ENCODE measurements at regions not wholly inside any gene's neighbourhood (a gene's known extent, or its start where the extent isn't known, plus 50 kb on each side); places are given as distances from the start of the nearest gene placed in this dataset.
A peak's percentile ranks its signal among the peaks of the same experiment; 100 is the strongest.

- Histone ChIP-seq H3K4me1 (no peaks in the 10 kb centered on the region), H3K4me2 (no peak overlapping the region), H3K27ac (no peak overlapping the region), H3F3A (ENCODE audit: low read depth) (no peaks in the 10 kb centered on the region), H3K36me3 (no peaks in the 10 kb centered on the region), H3K9me3 (ENCODE audit: low read depth) (no peaks in the 10 kb centered on the region), H3K27me3 (no peaks in the 10 kb centered on the region), H3K79me2 (ENCODE audit: low read depth) (no peaks in the 10 kb centered on the region), H3K9ac (no peak overlapping the region), H4K20me1 (ENCODE audit: low read depth) (no peaks in the 10 kb centered on the region), H3K4me3 (no peak overlapping the region), H2AFZ (replicated peaks) (peak overlapping the region; percentile 12)
- H3K9me3 Mint-ChIP-seq: no peaks in the 10 kb centered on the region
- H3K27me3 Mint-ChIP-seq (ENCODE audit: insufficient read depth, low read depth): no peaks in the 10 kb centered on the region
- no peak for DNase-seq (ENCODE audit: low spot score)
- H3K36me3 Mint-ChIP-seq: no peaks in the 10 kb centered on the region
- TF ChIP-seq EZH2phosphoT487 (IDR thresholded peaks at IDR 0.05) (no peak), CTCF (IDR thresholded peaks at IDR 0.05) (no peak), EZH2 (IDR thresholded peaks at IDR 0.05) (no peak)
- H3K4me1 Mint-ChIP-seq: peaks cover 11% of the 10 kb centered on the region
- H3K4me3 Mint-ChIP-seq: no peak overlapping the region
- no peak overlapping the region for H3K27ac Mint-ChIP-seq
These were observed 943.2 kb downstream of the TMTC2 start for GRCh38 chr12:83629931-83630330.

- Histone ChIP-seq H3K27ac (no peak overlapping the region), H3K4me1 (no peaks in the 10 kb centered on the region), H3K9ac (no peak overlapping the region), H3K27me3 (no peaks in the 10 kb centered on the region), H3K4me3 (no peak overlapping the region), H3K4me2 (no peak overlapping the region), H4K20me1 (ENCODE audit: low read depth) (no peaks in the 10 kb centered on the region), H3K36me3 (no peaks in the 10 kb centered on the region), H3K79me2 (ENCODE audit: low read depth) (no peaks in the 10 kb centered on the region), H2AFZ (replicated peaks) (peak overlapping the region; percentile 45), H3F3A (ENCODE audit: low read depth) (no peaks in the 10 kb centered on the region), H3K9me3 (ENCODE audit: low read depth) (no peaks in the 10 kb centered on the region)
- DNase-seq (ENCODE audit: low spot score): no peak
- H3K4me1 Mint-ChIP-seq: no peaks in the 10 kb centered on the region
- no peaks in the 10 kb centered on the region for H3K27me3 Mint-ChIP-seq (ENCODE audit: insufficient read depth, low read depth)
- no peak for TF ChIP-seq EZH2 (IDR thresholded peaks at IDR 0.05)
- no peak for TF ChIP-seq CTCF (IDR thresholded peaks at IDR 0.05)
- no peak for TF ChIP-seq EZH2phosphoT487 (IDR thresholded peaks at IDR 0.05)
- no peak overlapping the region for H3K4me3 Mint-ChIP-seq
- H3K27ac Mint-ChIP-seq: no peak overlapping the region
- H3K9me3 Mint-ChIP-seq: no peaks in the 10 kb centered on the region
- no peaks in the 10 kb centered on the region for H3K36me3 Mint-ChIP-seq
These were observed 935.5 kb downstream of the TMTC2 start for GRCh38 chr12:83622205-83622604.

GRCh38 chr12:83619973-83620372 is 933.3 kb downstream of the TMTC2 start:
- H2AFZ ChIP-seq (replicated peaks): no peak overlapping the region
- H3K4me3 Mint-ChIP-seq: no peak overlapping the region
- no peaks in the 10 kb centered on the region for H3F3A ChIP-seq (ENCODE audit: low read depth)

More at GRCh38 chr12:83619973-83620372, 933.3 kb downstream of the TMTC2 start:
- no peak overlapping the region for H3K4me3 ChIP-seq
- H3K9ac ChIP-seq: no peak overlapping the region
- H3K79me2 ChIP-seq (ENCODE audit: low read depth): no peaks in the 10 kb centered on the region
- no peak overlapping the region for H3K27ac ChIP-seq
- TF ChIP-seq EZH2phosphoT487 (IDR thresholded peaks at IDR 0.05) (no peak), CTCF (IDR thresholded peaks at IDR 0.05) (no peak), EZH2 (IDR thresholded peaks at IDR 0.05) (no peak)
- H3K4me1 Mint-ChIP-seq: no peaks in the 10 kb centered on the region
- H4K20me1 ChIP-seq (ENCODE audit: low read depth): no peaks in the 10 kb centered on the region
- H3K4me2 ChIP-seq: no peak overlapping the region
- no peaks in the 10 kb centered on the region for H3K4me1 ChIP-seq
- no peak overlapping the region for H3K27ac Mint-ChIP-seq
- no peaks in the 10 kb centered on the region for H3K27me3 Mint-ChIP-seq (ENCODE audit: insufficient read depth, low read depth)
- no peak for DNase-seq (ENCODE audit: low spot score)
- H3K9me3 ChIP-seq (ENCODE audit: low read depth): no peaks in the 10 kb centered on the region
- H3K27me3 ChIP-seq: no peaks in the 10 kb centered on the region
- no peaks in the 10 kb centered on the region for H3K36me3 Mint-ChIP-seq
- H3K36me3 ChIP-seq: no peaks in the 10 kb centered on the region
- peaks cover 2% of the 10 kb centered on the region for H3K9me3 Mint-ChIP-seq

Data from neural progenitor cell (in vitro differentiated cells).